Endometrium (tissue), 2 donors: ENCODE measurements at regions not wholly inside any gene's neighbourhood (a gene's known extent, or its start where the extent isn't known, plus 50 kb on each side); places are given as distances from the start of the nearest gene placed in this dataset.

ENCODE experiments used
- FAIRE-seq: peaks from 2 replicates; lab custom pipeline; 2012; peaks lifted over from hg19 to GRCh38; lab: Jason Lieb, UNC
- donor health status: control.
- donor health status: control.

DNA sequence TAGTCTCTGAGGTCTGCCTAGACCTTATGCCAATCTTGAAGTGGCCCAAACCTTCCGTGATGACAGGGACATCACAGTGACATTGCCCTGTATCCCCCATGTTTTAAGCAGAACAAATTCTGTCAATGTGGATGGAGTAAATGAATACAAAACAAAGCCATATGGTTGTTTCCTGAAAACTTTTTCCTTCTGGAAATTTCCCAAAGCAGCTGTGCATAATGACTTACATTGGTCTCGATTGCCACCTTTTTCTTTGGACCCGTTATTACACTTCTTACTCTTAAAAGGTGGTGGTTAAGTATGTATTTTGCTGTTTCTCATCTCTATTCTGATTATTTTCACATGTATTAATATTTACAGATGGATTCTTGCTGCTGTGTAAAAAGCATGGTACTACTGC is 411.2 kb upstream of the KLF6 start:
- FAIRE-seq: no peak

DNA sequence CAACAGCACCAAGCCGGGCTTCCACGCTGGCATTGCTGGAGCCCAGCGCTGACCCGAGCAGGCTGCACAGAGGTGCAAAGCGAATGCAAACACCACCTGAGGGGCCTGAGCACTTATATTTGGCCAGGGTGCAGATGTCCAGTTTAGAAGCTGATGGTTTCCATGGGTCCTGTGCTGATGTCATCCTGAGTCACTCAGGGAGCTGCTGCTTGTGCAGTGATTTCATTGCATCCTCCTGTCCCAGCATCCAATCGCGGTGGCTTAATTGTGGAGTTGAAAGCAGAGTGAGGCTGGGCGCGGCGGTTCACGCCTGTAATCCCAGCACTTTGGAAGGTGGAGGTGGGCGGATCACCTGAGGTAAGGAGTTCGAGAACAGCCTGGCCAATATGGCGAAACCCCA is 410.2 kb upstream of the KLF6 start:
- FAIRE-seq: no peak

DNA sequence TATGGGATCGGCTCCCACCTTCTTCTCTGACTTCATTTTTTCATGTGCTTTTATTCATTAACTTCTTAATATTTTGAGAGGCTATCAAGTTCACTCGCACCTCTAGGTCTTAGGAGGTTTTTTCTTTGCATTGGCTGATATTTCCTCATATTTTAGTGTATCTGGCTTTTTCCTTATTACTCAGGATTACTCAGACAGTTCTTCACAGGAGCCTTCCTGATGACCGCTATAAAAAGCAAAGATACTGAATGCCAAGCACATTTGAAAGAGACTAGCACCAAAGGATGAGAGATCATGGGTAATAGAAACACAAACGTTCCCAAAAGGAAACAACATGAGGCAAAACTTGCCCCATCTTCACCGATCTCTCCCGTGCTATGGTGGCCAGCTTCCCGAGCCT is 409.2 kb upstream of the KLF6 start:
- FAIRE-seq: no peak

DNA sequence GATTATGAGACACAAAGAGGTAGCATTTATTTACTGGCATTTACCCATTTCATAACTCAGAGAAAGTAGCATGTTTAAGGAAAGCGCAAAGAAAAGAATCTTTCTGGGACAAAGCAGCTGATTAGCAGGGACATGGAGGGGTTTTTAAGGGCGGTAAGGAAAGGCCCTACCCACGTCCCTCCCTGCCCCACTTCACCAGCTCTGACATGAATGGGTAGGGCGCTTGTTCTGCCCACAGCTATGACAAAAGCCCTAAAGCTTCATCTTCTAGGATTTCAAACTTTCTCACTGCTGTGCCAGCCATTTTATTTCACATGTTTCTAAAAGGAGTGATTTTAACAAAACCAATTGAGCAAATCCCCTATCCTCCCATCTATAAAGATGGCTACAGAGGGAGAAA is 406.9 kb upstream of the KLF6 start:
- FAIRE-seq: no peak

DNA sequence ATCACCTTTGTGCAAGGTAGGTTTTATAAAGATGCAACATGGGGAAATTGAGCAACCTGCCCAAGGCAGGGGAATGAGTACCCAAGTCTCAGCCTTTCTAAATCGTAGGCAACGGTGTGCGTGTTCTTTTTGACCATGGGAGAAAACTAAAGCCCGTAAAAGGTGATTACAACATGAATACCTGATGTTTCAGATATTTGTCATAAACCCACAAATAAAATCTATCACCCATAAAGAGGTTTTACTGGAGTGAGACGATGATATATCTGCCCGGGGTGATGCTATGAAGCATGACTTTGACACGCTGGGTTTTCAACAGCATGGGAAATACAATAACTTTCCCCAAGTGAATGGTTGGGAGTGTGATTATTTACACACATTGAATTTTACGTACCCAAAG is 406.3 kb upstream of the KLF6 start:
- FAIRE-seq: no peak

DNA sequence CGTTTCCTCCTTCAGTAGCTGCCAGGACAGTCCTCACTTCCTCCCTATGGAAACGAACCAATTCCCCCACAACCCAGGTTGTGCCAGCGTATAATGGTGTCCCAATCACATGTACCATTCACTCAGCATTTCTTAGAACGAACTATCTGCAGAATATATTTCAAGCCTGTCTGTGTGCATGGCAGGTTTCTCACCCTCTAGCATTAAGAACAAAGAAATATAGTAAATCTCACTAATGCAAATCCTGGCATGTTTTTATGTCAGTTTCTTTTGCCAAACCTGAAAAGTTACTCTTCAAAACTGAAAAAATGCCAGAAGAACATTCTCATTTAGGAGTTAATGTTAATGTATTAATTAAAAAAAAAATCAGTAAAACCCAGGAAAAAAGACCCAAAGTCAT is 405.9 kb upstream of the KLF6 start:
- FAIRE-seq: no peak

DNA sequence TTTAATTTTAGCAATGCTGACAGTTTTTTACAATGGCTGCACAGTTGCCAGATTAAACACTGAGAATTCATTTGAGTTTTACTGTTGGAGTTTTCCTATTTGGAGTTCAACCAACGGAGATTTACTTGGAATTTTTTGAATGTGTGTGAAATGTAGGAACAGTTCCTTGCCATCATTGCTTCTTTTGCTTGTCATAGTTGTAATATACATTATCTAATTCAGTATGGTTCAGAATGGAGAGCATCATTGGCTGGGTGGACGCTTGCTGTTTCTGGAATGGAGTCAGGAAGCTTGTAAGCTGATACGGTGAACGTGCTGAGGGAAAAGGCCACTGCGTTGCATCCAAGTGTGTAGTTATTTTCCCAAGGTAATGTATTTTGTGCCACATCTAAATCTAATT is 404.3 kb upstream of the KLF6 start:
- no peak for FAIRE-seq

DNA sequence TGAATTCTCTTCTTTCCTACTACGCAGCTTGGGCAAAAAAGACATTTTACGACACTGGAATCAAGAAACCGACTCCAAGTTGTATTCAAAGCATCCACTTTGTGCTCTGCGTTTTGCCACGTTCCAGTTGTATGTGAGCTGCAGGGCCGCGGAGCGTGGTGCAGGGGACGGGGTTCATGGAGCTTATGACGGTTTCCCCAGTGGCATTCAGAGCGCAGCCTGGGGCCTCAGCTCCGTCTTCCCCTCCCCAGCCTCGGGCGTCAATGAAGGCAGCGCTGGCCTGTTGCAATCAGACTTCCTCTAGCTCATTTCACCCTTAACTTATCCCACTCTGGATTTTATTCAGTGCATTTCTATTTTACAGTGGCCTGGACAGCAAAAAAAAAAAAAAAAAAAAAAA is 403.4 kb upstream of the KLF6 start:
- FAIRE-seq: no peak

DNA sequence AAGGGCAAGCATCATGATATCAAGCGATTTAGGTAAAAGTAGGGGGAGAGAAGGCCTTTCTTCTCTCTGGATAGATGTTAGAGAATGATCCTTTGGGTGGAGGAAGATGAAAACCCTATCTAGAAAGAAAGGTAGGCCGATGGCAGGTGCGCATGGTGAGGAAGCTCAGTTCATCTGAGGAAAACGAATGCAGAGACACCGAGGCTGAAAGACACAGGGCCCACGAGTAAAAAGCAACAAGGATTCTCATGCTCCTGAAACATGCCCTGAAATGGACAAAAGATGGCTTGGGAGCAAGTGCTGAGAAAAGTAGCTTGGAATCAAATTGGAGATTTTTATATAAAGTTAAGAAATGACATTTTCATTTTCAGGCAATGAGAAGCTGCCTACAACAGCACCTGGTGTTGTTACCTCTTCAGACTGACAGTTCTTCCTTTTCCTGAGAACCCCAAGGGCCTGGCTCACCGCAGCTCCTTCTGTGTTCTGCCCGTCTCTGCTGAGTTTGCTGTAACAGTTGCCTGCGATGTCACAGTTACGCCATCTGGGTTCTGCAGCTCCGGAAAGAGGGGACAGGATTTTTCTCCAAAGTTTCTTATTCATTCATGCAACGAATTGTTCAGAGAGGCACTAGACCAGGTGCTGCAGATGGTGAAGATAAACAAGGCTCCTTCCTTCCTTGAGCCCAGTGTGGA is 402.0 kb upstream of the KLF6 start:
- no peak for FAIRE-seq

DNA sequence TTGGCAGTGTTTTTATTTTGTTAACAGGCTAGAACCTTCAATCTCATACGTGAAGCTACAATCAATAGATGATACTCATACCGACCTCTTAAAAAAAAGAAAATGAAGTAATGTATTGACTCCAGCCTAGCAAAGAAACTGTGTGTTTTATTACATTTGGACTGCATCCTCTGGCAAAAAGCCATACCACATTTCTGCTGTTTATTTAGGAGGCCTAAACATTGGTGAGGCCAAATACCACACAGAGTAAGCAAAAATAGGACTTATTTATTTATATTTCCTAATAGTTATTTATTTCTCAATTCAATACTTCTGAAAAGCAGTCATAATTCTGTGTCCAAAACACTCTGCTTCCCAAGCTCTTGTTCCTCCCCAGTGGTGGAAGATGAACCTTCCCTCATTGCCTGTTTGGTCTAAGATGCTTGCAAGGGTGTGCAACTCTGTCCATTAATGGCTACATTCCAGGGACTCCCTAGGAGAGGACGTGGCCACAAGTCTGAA is 398.8 kb upstream of the KLF6 start:
- FAIRE-seq: peak; percentile 80

DNA sequence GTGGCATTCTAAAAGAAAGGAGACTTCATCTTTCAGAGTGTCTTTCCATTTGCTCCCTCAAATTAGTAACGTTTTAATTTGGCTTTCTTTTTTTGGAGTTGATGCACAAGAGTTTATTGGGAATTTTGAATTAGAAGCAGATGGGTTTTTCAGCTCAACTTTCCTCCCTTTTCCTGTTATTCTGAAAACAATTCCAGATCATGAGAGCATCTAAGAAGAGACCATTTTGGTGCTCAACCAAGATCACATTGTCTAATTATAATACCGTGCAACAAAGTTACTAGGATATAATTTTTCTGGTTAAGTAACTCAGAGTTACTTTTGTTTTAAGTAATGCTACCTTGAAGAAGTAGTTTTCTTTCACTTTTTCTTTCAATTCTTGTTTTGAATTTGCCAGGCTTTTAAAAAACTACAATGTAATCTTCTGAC is 396.6 kb upstream of the KLF6 start:
- peak; percentile 96 for FAIRE-seq

DNA sequence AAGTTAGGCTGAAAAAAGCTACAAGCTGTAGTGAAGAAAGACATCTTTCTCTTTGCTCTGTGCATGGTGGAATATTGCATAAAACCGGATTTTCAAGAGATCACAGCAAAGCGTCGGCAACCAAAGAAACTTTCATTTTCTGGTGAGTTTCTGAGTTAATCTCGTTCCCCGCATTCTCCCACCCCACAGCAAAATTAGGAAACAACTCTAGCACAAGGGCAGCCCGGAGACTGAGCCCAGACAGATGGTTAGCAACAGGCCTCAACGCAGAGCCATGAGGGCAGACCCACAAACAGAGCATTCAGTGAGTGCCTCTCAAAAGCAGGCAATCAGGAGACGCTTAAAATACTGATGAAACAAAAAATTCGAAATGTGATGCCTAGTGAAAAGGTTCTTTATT is 396.1 kb upstream of the KLF6 start:
- FAIRE-seq: no peak

DNA sequence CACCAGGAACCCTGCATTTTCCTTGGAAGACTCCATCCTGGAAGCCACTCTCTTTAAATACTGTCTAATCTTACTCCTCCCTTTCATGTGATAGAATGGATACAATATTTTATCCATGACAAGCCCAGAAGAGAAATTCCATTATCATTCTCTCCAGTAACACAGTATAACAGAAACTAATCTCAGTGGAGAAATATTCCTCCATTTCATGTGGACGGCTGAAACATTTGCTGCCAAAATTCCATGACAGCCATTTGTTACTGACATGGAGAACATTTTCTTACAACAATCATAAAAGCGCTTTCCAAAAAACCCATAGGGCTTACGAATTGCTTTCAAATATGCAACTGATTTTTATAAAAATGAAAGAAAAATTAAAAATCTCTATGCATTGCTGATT is 392.8 kb upstream of the KLF6 start:
- no peak for FAIRE-seq

DNA sequence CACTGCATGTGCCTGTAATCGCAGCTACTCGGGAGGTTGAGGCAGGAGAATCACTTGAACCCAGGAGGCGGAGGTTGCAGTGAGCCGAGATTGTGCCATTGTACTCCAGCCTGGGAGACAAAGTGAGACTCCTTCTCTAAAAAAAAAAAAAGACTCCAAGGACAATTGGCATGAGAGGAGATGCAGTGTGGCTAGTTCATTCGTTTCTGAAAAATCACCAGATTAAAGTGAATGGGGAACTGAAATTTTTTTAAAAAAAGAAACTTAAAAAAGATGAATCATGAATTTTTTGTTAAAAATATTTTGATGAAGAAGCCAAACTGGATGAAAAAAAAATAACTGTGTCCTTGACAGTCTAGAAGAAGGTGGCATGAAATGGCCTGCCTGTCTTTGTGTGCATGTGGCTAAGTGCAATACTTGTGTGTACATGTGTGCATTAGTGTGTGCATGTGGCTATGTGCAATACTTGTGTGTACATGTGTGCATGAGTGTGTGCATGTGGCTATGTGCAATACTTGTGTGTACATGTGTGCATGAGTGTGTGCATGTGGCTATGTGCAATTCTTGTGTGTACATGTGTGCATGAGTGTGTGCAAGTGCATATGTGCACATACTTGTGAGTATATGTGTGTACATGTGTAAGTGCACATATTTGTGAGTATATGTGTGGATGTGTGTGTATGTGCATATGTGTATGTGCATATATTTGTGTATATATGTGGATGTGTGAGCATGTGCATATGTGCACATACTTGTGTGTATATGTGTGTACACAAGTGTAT is 391.7 kb upstream of the KLF6 start:
- FAIRE-seq: no peak

DNA sequence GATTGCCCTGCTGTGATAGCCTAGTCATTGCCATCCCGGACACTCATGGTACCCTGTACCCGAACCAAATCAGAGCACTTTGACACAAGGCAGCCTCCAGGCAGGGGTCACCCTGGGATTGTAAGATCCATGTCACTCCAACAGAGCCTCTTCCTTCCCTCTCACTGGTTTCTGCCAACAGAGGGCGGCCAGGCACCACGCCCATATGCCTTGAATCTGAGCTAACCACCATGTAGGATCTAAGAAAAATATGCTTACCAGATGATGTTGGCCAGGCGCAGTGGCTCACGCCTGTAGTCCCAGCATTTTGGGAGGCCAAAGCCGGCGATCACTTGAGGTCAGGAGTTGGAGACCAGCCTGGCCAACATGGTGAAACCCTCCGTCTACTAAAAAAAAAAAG is 389.2 kb upstream of the KLF6 start:
- FAIRE-seq: no peak

DNA sequence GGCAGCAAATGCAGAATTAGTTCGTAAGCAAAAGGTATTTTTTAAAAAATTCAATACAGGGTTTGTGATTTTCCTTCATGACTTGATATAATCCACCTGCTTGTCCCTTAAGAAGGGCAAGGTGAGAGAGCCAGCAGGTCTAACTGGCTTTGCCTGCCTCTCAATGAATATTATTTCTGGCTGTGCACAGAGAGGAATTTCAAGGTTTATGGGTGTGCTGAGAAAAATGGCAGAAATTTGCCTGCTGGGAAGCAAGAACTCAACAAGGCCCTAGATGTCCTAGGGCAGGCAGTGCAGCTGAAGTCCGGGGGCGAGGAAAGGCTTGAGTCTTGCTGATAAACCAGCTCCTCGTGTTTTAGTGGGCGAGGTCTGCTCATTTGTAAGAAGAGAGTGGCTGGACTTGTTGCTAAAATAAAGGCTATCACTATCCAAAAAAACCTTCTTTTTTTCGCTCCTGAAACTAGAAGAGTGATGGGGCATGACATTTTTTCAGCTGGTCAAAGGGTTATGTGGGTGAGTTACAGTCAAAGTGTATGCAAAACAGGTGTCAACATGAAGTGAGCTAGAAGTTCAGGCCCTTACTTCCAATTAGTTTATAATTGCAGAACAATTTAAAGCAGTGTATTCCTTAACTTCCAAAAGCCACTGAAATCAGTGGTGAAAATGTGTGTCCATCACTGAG is 385.8 kb upstream of the KLF6 start:
- no peak for FAIRE-seq

DNA sequence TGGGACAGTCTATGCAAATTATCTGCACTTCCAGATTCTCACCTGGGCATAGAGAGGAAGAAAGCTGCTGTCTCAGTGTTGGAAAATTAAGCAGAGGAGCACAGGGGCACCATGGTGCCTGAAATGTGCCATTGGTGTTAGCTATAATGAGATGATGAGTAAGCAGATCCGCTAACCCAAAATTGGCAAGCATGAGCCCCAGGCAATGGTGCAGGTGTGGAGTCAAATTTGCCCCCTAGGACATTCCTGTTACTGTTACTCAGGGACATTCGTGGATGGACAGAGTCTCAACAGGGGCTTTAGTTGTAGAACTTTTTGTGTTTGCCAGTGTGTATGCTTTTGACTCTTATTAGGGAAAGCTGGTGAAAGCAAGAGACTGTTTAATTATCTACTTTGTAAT is 385.2 kb upstream of the KLF6 start:
- no peak for FAIRE-seq

DNA sequence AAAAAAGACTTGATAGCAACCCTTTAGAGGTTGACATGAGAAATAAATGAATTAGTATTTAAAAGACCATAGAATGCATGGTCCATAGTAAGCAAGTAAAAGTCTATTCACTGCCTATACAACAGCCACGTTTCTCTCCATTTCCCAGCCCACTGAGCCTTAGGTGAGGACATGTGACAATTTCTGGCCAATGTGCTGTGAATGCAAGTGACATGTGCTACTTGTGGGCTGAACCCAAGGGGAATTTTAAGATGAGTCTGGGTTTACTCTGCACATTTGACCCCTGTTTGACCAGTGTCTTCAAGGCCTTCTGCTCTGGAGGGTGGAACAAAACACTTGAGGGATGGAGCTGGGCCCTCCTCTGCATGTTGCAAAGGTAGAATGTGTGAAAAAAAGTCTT is 384.4 kb upstream of the KLF6 start:
- FAIRE-seq: no peak

DNA sequence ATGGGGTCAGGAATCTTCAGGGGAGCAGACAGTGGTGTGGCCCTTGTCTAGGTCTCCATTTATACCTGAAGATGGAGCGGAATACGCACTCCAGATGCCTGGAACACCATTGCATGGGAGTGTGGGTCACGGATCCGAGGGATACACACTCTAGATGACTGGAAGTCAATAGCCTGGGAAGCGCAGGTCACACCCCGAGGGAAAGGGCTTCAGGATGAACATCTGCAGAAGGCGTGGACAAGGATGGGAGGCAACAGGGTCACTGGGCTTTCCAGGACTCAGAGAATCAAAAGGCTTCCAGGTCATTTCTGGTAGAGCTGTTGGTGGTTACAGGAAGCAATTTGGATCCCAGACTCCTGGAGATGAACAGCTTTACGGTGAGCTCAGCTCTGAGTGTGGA is 382.2 kb upstream of the KLF6 start:
- FAIRE-seq: no peak

DNA sequence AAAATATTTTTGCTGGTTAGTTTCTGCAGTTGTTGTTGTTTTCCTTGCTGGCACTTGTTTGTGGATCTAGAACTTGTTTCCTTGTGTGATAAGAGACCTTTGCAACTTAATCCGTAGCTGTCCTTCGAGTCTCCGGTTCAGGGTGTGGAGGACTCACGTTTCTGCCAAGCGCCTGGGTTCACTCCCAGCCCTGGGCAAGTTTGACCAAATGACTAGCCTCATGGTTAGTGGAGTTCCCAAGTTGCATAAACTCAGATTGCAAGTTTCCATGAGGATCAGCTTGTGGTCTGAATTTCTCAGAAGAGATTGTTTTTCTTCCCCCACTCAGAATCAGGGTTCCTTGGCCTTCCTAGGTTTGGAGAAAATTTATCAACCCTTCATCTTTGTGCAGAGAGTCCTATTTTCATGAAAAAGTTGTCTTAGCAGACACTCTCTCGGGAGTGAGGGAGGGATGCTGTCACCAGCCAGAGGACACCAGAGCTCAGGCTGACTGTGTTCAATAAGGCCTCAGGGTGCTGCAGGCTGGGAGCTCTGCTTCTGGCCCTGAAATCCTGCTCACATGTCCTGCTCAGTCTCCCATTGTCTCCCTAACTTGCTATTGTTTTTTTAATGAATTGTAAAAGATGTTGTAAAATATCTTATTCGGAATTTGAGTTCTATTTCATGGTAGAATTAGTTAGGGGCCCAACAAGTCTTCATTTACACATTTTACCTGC is 377.7 kb upstream of the KLF6 start:
- FAIRE-seq: no peak

DNA sequence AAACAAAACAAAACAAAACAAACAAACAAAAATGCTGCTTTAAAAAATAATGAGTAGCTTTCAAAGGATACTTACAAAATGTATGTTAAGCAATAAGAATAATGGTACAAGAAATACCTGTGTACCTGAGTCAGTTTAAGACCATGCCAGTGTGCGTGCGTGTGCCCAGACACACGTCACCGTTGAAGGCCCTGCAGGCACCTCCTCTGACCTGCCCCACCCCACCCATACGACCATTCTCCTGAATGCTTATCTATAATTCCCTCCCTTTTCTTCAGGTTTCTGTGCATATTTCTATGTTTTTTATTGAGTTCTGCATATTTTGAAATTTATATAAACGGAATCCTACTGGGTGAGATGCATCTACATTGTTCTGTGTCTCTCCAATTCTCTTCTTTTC is 374.2 kb upstream of the KLF6 start:
- FAIRE-seq: no peak

DNA sequence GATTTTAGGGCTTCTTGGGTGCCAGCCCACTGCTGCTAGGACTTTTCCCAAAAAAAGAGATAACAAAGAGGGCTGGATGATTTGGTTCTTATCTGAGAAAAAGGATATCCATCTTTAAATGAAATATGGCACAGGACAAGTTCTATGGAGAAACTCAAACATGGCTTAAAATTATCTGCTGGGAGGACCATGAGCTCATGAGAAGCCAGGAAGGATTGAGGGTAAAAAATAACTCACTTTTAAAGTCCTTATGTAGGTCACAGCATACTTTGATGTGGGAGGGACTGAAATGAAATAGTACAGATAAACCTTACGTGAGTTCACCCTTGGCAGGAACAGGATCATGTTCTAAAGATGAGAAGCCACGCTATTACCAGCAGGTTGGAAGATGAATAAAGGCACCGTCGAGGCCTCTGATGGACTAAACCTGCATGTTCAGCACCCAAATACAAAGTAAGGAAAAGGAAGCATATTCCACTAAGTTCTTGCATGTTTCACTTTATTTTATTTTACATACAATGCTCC is 369.2 kb upstream of the KLF6 start:
- no peak for FAIRE-seq
